ENCODE measurements at regions not wholly inside any gene's neighbourhood (a gene's known extent, or its start where the extent isn't known, plus 50 kb on each side); places are given as distances from the start of the nearest gene placed in this dataset.

- no peak for DNase-seq (ENCODE audit: low read depth in 2 of 2)
Observed at GRCh38 chr5:167012123-167013034, 1279.1 kb upstream of the WWC1 start.

- DNase-seq (ENCODE audit: low read depth in 2 of 2), result no peak
Observed at GRCh38 chr5:167014401-167015056, 1276.9 kb upstream of the WWC1 start.

GRCh38 chr5:167020418-167020817 lies 1271.0 kb upstream of the WWC1 start:
- DNase-seq (ENCODE audit: low read depth in 2 of 2), result no peak

GRCh38 chr5:167029488-167029887 lies 1262.0 kb upstream of the WWC1 start:
- DNase-seq (ENCODE audit: low read depth in 2 of 2), result no peak

- DNase-seq (ENCODE audit: low read depth in 2 of 2), result no peak
Observed at GRCh38 chr5:167030500-167031120, 1260.8 kb upstream of the WWC1 start.

- DNase-seq (ENCODE audit: low read depth in 2 of 2), result no peak
Observed at GRCh38 chr5:167036585-167036984, 1254.9 kb upstream of the WWC1 start.

GRCh38 chr5:167049043-167049663 lies 1242.3 kb upstream of the WWC1 start:
- DNase-seq (ENCODE audit: low read depth in 2 of 2), result no peak

GRCh38 chr5:167049771-167050567 lies 1241.5 kb upstream of the WWC1 start:
- DNase-seq (ENCODE audit: low read depth in 2 of 2), result no peak

GRCh38 chr5:167050568-167051401 lies 1240.7 kb upstream of the WWC1 start:
- no peak for DNase-seq (ENCODE audit: low read depth in 2 of 2)

- DNase-seq (ENCODE audit: low read depth in 2 of 2), result no peak
Observed at GRCh38 chr5:167051402-167051768, 1240.1 kb upstream of the WWC1 start.

GRCh38 chr5:167052791-167053190 lies 1238.7 kb upstream of the WWC1 start:
- no peak for DNase-seq (ENCODE audit: low read depth in 2 of 2)

- DNase-seq (ENCODE audit: low read depth in 2 of 2), result no peak
Observed at GRCh38 chr5:167057665-167058064, 1233.8 kb upstream of the WWC1 start.

GRCh38 chr5:167061695-167062094 lies 1229.8 kb upstream of the WWC1 start:
- no peak for DNase-seq (ENCODE audit: low read depth in 2 of 2)

- DNase-seq (ENCODE audit: low read depth in 2 of 2), result no peak
Observed at GRCh38 chr5:167063116-167063515, 1228.3 kb upstream of the WWC1 start.

GRCh38 chr5:167063788-167064187 lies 1227.7 kb upstream of the WWC1 start:
- DNase-seq (ENCODE audit: low read depth in 2 of 2), result no peak

- DNase-seq (ENCODE audit: low read depth in 2 of 2), result no peak
Observed at GRCh38 chr5:167064198-167064776, 1227.2 kb upstream of the WWC1 start.

GRCh38 chr5:167065794-167066193 lies 1225.7 kb upstream of the WWC1 start:
- DNase-seq (ENCODE audit: low read depth in 2 of 2), result no peak

GRCh38 chr5:167071981-167072610 lies 1219.3 kb upstream of the WWC1 start:
- no peak for DNase-seq (ENCODE audit: low read depth in 2 of 2)

GRCh38 chr5:167081561-167081960 lies 1209.9 kb upstream of the WWC1 start:
- no peak for DNase-seq (ENCODE audit: low read depth in 2 of 2)

GRCh38 chr5:167096816-167097215 lies 1194.6 kb upstream of the WWC1 start:
- no peak for DNase-seq (ENCODE audit: low read depth in 2 of 2)

Measured in stimulated activated CD4-positive, alpha-beta T cell treated with anti-CD3 and anti-CD28 coated beads, Interleukin-1b, Interleukin-23, amount 100 ng/mL, for 4 hours (primary cell).